ENCODE measurements at regions not wholly inside any gene's neighbourhood (a gene's known extent, or its start where the extent isn't known, plus 50 kb on each side); places are given as distances from the start of the nearest gene placed in this dataset.

- TF ChIP-seq CHD7 (IDR thresholded peaks at IDR 0.05; ENCODE audit: insufficient replicate concordance, low read length) (no peak), CHD2 (IDR thresholded peaks at IDR 0.05; ENCODE audit: low read length) (no peak), SP4 (IDR thresholded peaks at IDR 0.05; ENCODE audit: low read length) (no peak), RNF2 (IDR thresholded peaks at IDR 0.05; ENCODE audit: borderline replicate concordance, low read depth, low read length, missing control alignments, poor library complexity, severe bottlenecking) (no peak), GABPA (IDR thresholded peaks at IDR 0.05; ENCODE audit: borderline replicate concordance, insufficient read depth, low read length) (no peak), FOSL1 (IDR thresholded peaks at IDR 0.05; ENCODE audit: insufficient read depth, low read depth, low read length) (no peak), SIN3A (conservative IDR thresholded peaks at IDR 0.05 in 1 of 2, IDR thresholded peaks at IDR 0.05 in 1 of 2; ENCODE audit: low read depth in 1 of 2, low read length in 2 of 2) (no peak)
Observed at GRCh38 chr2:12839339-12839738, 122.6 kb downstream of the TRIB2 start (continued).

All from H1 (cell line).